ENCODE measurements at regions not wholly inside any gene's neighbourhood (a gene's known extent, or its start where the extent isn't known, plus 50 kb on each side); places are given as distances from the start of the nearest gene placed in this dataset.
A peak's percentile ranks its signal among the peaks of the same experiment; 100 is the strongest.
"Not testable (repeated sequence)": the region's sequence is repeated elsewhere in the genome, so short reads cannot be mapped to it uniquely, and the experiment has no call there.

- DNase-seq = no peak
These were observed 54.3 kb upstream of the LRCH1 start for GRCh38 chr13:46498650-46499049.

DNA sequence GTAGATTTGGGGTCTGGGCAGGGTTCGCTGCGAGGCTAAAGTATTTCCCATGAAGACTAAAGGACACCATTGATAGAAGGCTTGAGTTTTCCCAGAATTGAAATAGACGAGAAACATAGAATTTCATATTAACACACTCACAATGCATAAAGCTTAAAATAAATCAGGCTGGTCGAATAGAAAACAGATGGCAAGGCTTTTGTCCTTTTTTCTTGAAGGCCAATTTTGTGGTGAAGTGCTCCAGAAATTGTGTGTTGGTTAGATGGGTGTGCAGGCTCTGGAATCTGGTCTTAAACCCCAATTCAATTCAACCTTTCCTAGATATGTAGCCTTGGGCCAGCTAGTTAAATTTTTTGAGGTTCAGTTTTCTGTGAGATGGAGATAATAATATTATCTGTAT is 56.9 kb upstream of the LRCH1 start:
- no peak for DNase-seq

GRCh38 chr13:46495651-46496050 is 57.3 kb upstream of the LRCH1 start:
- no peak for DNase-seq

DNA sequence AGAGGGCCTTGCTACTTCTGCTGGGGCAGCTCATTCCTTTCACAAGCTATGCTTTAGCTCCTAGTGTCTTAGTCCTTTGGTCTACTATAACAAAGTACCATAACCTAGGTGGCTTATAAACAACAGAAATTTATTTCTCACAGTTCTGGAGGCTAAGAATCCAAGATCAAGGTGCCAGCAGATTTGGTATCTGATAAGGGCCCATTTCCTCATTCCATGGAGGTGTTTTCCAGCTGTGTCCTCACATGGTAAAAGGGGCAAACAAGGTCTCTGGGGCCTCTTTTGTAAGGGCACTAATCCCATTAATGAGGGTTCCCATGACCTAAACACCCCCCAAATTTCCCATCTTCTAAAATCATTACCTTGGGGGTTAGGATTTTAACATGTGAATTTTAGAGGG is 57.9 kb upstream of the LRCH1 start:
- DNase-seq = no peak

GRCh38 chr13:46492946-46493345 is 60.0 kb upstream of the LRCH1 start:
- DNase-seq = peak; percentile 67

DNA sequence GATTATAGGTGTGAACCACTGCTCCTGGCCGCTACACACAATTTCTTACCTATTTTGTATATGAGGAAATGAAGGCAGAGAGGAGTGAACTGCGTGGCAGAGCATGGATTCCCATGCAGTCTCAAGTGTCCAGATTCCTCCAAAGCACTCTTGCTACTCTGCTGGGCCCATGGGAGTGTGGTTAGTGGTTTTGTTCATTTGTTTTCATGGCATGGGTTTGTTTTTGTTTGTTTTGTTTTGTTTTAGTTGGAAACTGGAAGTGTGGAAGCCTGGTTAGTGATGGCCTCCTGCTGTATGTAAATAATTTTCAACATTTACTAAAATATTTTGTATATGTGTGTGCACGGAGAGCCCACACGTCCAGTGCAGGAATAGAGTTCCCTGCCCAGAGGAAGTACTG is 61.3 kb upstream of the LRCH1 start:
- no peak for DNase-seq

DNA sequence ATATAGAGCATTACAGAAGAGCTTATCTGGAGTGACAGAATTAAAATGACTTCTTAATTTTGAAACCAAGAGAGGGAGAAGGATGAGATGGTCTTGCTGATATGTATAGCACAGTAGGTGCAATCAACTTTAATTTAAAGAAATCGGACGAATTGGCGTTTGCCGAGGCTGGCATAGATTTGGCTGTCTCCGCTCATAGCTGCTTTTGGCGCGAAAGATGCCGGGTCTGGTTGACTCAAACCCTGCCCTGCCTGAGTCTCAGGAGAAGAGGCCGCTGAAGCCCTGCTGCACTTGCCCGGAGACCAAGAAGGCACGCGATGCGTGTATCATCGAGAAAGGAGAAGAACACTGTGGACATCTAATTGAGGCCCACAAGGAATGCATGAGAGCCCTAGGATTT is 62.3 kb upstream of the LRCH1 start:
- not testable (repeated sequence) for DNase-seq

DNA sequence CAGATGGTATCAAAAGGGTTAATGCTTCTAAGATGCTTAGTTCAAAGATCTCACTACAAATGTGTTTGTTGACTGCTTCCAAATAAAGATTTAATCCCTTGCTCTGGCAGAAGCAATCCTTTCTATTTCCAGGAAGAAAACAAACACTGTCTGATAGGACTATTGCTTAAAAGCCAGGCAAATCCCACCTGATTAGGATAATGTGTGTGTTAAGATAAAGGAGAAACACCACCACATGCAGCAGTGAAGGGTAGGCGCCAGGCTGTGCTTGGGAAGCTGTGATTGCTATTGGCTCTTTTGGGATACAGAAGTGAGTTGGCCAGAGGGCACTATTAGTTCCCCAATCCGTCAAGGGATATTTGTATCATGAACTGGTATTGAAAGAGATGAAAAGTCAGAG is 62.8 kb upstream of the LRCH1 start:
- DNase-seq = no peak

DNA sequence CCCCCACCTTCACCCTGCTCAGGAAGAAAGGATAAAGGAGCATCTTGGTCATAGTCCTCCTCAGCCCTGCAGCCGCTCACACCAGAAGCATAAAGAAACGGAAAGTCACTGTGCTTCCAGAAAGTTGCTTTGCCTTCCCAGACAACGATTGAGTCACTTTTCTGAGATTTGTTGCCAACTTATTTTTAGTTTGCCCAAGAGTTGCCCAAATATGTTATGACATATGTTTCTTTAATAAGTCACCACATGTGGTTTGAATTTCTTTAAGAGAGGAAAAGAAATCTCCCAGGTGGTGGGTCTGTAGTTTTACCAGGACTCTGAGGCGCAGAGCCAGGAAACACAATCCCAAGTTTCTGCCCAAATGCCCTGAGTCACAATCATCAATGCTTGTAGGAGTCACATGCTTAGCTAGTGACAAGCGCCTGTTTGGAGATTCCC is 63.4 kb upstream of the LRCH1 start:
- no peak for DNase-seq

DNA sequence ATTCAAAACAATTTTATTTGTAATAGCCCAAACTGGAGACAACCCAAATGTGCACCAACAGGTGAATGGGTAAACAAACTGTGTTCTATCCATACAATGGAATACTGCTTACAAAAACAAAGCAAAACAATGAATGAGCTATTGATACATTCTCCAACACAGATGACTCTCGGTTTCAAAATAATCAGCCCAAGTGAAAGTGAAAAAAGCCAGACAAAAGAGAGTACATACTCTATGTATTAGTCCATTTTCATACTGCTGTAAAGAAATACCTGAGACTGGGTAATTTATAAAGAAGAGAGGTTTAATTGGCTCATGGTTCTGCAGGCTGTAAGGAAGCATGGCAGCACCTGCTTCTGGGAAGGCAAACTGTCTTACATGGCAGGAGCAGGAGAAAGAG is 65.2 kb upstream of the LRCH1 start:
- DNase-seq = no peak

DNA sequence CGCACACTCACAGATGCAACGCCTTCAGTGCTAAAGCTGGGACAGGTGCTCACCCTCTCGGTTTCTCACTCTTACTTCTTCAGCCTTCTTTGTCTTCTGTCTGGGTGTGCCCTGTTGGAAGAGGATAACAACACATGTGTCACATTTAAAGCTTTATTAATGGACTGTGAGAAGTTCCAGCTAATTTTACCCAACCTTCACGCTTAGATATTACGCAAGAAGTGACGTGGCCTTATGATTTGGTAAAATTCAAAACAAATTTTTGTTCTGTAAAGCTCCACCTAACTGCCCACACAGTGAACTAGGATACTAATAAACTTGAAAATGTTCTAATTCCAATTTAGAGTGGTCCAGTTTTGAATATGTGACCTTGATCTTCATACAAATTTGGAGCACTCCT is 66.7 kb upstream of the LRCH1 start:
- DNase-seq = no peak

- no peak for DNase-seq
These were observed 68.4 kb upstream of the LRCH1 start for GRCh38 chr13:46484561-46484960.

DNA sequence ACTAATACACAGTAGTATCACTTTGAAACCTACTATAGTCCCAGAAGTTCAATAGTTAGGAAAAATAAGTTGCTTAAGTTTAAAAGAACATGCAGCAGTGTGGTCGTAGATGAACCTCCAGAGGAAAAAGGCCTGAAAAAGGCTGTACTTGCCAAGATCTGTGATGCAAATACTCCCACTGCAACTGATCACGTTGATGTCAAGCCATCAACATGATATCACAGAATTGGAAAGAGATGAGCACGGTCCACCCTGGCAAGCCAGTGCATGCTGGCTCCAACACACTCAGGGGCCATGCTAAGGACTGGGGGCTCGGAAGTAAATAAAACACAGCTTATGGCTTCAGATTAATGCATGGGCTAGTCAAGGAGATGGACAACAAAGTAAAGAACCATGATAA is 71.8 kb upstream of the LRCH1 start:
- DNase-seq = no peak

- DNase-seq = no peak
These were observed 72.8 kb upstream of the LRCH1 start for GRCh38 chr13:46480131-46480530.

- DNase-seq = no peak
These were observed 73.3 kb upstream of the LRCH1 start for GRCh38 chr13:46479691-46480090.

GRCh38 chr13:46479283-46479682 is 73.7 kb upstream of the LRCH1 start:
- no peak for DNase-seq

DNA sequence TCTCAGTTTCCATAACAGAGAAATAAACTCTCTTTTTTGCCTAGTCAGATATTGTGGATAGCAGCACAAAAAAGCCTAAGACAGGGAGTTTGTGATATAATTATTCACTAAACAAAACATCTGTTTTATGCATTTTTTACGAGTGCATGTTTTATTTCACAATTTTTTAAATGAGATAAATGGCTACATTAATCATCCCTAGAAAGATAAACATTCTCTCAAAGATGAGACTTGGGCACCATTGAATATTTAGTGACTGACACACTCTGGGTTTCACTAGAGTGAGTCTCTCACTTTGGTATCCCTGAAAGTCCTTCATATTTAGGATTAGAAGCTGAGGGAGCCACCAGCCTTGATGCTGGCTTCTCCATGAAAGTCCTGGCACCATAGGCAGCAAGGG is 74.3 kb upstream of the LRCH1 start:
- DNase-seq = no peak

DNA sequence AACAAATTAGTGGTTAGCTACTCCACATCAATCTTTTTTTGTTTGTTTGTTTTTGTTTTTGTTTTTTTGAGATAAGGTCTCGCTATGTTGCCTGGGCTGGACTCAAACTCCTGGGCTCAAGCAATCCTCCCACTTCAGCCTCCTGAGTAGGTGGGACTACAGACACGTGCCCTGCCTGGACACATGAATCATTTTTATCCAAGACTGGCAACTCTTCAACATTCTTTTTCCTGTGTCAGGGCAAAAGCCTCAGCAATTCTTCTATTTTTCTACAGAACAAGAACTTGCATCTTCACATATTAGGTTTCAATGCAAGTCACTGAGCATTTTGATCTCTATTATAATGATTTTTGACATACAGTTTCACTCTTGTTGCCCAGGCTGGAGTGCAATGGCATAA is 76.8 kb upstream of the LRCH1 start:
- DNase-seq = no peak

- no peak for DNase-seq
These were observed 77.4 kb upstream of the LRCH1 start for GRCh38 chr13:46475541-46475991.

DNA sequence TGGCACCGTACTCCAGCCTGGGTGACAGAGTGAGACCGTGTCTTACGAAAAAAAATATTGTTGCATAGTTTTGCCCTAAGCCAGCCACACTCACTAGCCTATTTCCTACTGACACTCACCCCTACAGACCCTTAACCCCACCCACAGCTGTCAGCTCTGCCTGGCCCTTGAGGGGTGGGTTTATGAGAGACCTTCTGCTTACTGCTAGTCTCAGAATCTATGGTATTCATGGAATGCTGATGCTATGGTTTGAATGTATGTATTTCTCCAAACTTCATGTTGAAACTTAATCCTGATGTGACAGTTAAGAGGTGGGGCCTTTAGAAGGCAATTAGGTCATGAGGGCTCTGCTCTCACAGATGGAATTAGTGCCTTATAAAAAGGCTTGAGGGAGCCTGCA is 79.2 kb upstream of the LRCH1 start:
- no peak for DNase-seq

- no peak for DNase-seq
These were observed 80.6 kb upstream of the LRCH1 start for GRCh38 chr13:46472384-46472783.

DNA sequence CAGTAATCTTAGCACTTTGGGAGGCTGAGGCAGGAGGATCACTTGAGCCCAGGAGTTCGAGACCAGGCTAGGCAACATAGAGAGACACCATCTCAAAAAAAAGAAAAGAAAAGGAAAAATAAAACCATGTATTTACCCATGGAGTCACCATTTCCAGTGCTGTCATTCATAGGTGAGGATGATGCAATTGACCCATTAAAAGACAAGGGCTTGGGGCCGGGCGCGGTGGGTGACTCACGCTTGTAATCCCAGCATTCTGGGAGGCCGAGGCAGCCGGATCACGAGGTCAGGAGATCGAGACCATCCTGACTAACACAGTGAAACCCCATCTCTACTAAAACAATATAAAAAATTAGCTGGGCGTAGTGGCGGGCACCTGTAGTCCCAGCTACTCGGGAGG is 82.6 kb upstream of the RUBCNL start:
- not testable (repeated sequence) for DNase-seq

- DNase-seq = no peak
These were observed 81.8 kb upstream of the RUBCNL start for GRCh38 chr13:46468570-46469463.

- not testable (repeated sequence) for DNase-seq
These were observed 80.6 kb upstream of the RUBCNL start for GRCh38 chr13:46467694-46468093.

All from muscle of arm (tissue), 1 donor.